GM23338 (cell line): ENCODE measurements at regions not wholly inside any gene's neighbourhood (a gene's known extent, or its start where the extent isn't known, plus 50 kb on each side); places are given as distances from the start of the nearest gene placed in this dataset. TPM values are rescaled to one million over a fixed set of nuclear protein-coding genes. Genes with fewer than 3 reads are reported as not detected.

Experiments used
- ATAC-seq: fragments of 200-7000 bp; cut with Tn5 transposase; 3 replicates; pipeline ENCODE4 v1.9.1; 2020
- DNase-seq: peaks from one replicate; pipeline ENCODE4 v3.0.0-alpha.2; 2015; ENCODE audit warnings: low spot score
- H2AFZ ChIP-seq: fragments of 200-600 bp; sonication (generic); 2 replicates; pipeline ENCODE4 v1.8.0; 2016; ENCODE audit warnings: antibody characterized with exemption, mild to moderate bottlenecking, moderate library complexity
- H3F3A ChIP-seq: fragments of 200-600 bp; sonication (generic); replicated peaks from 2 replicates; pipeline ENCODE4 v1.8.0; 2017; ENCODE audit warnings: antibody characterized with exemption, mixed run types, low read depth
- H3K27ac ChIP-seq: fragments of 200-600 bp; sonication (generic); 2 replicates; pipeline ENCODE4 v1.6.1; 2016; ENCODE audit warnings: low read depth
- H3K27me3 ChIP-seq: fragments of 200-600 bp; sonication (generic); 2 replicates; pipeline ENCODE4 v1.8.0; 2016; ENCODE audit warnings: mild to moderate bottlenecking, mixed run types, moderate library complexity; ENCODE audit not compliant: insufficient read depth
- H3K36me3 ChIP-seq: fragments of 200-600 bp; sonication (generic); 2 replicates; pipeline ENCODE4 v1.8.0; 2016; ENCODE audit warnings: mild to moderate bottlenecking; ENCODE audit not compliant: insufficient read depth
- H3K4me1 ChIP-seq: fragments of 200-600 bp; sonication (generic); 2 replicates; pipeline ENCODE4 v1.8.0; 2016; ENCODE audit warnings: mild to moderate bottlenecking, moderate library complexity; ENCODE audit not compliant: insufficient read depth
- H3K4me2 ChIP-seq: fragments of 200-600 bp; sonication (generic); 2 replicates; pipeline ENCODE4 v1.7.1; 2017; ENCODE audit warnings: mixed run types
- H3K4me3 ChIP-seq: fragments of 200-600 bp; sonication (generic); 2 replicates; pipeline ENCODE4 v1.6.1; 2016; ENCODE audit warnings: mixed run types
- H3K79me2 ChIP-seq: fragments of 200-600 bp; sonication (generic); replicated peaks from 2 replicates; pipeline ENCODE4 v1.8.0; 2017; ENCODE audit warnings: mild to moderate bottlenecking; ENCODE audit not compliant: insufficient read depth
- H3K9me2 ChIP-seq: fragments of 200-600 bp; sonication (generic); 2 replicates; pipeline ENCODE4 v1.8.0; 2017; ENCODE audit not compliant: insufficient read depth
- H4K20me1 ChIP-seq: fragments of 200-600 bp; sonication (generic); replicated peaks from 2 replicates; pipeline ENCODE4 v1.8.0; 2017; ENCODE audit warnings: mild to moderate bottlenecking; ENCODE audit not compliant: insufficient read depth
- H3K27ac Mint-ChIP-seq: 2 replicates; pipeline ENCODE4 v1.8.0; 2020; ENCODE audit warnings: inconsistent platforms, mild to moderate bottlenecking, moderate library complexity, mixed read lengths
- H3K27me3 Mint-ChIP-seq: 3 replicates; pipeline ENCODE4 v1.8.0; 2022; ENCODE audit warnings: low read depth, mild to moderate bottlenecking, moderate library complexity, mixed read lengths, inconsistent platforms; ENCODE audit not compliant: insufficient read depth, poor library complexity
- H3K36me3 Mint-ChIP-seq: 3 replicates; pipeline ENCODE4 v1.8.0; 2021; ENCODE audit warnings: low read depth, mild to moderate bottlenecking, inconsistent platforms, moderate library complexity, mixed read lengths
- H3K4me1 Mint-ChIP-seq: 3 replicates; pipeline ENCODE4 v1.8.0; 2020; ENCODE audit warnings: mild to moderate bottlenecking, inconsistent platforms, mixed read lengths
- H3K4me3 Mint-ChIP-seq: 3 replicates; pipeline ENCODE4 v1.8.0; 2021; ENCODE audit warnings: moderate library complexity, mild to moderate bottlenecking, inconsistent platforms, mixed read lengths
- H3K9me3 Mint-ChIP-seq: 3 replicates; pipeline ENCODE4 v1.8.0; 2020; ENCODE audit warnings: moderate library complexity, mild to moderate bottlenecking, inconsistent platforms, mixed read lengths
- CREB1 ChIP-seq: fragments of 250-450 bp; sonication (Bioruptor Pico); IDR thresholded peaks from 2 replicates; pipeline ENCODE4 v1.5.0; 2020; ENCODE audit warnings: low read depth, mild to moderate bottlenecking, moderate library complexity
- EZH2 ChIP-seq: fragments of 200-600 bp; sonication (generic); IDR thresholded peaks from one replicate; pipeline ENCODE4 v1.8.0; 2017; ENCODE audit warnings: antibody characterized with exemption, mild to moderate bottlenecking, low read depth; ENCODE audit not compliant: unreplicated experiment
- STAT1 ChIP-seq: IDR thresholded peaks from one replicate; pipeline ENCODE4 v1.6.1; 2016; ENCODE audit warnings: antibody characterized with exemption; ENCODE audit not compliant: unreplicated experiment
- ZNF331 ChIP-seq: fragments of 250-450 bp; sonication (Bioruptor Pico); IDR thresholded peaks from 2 replicates; pipeline ENCODE4 v1.5.0; 2020; ENCODE audit warnings: low read depth, mild to moderate bottlenecking, moderate library complexity
- small RNA-seq: library from RNA; depleted of rRNA; stranded (forward); fragments of <200 nt; gene quantifications from one replicate; pipeline ENCODE3, GENCODE V24; 2014; ENCODE audit warnings: low replicate concordance
- TF ChIP-seq, protein P1 (sequence below): IDR thresholded peaks from one replicate; pipeline ENCODE4 v1.6.1; 2018; ENCODE audit warnings: antibody characterized with exemption; ENCODE audit not compliant: unreplicated experiment
- TF ChIP-seq, protein P2 (sequence below), 2 experiments: fragments of 200-600 bp in 1 of 2; sonication (generic) in 1 of 2; conservative IDR thresholded peaks; 2 replicates each; pipeline versions ENCODE4 v1.5.1 to v1.6.1; 2016 to 2017; ENCODE audit warnings: antibody characterized with exemption in 2 of 2, low read depth in 2 of 2, mild to moderate bottlenecking in 2 of 2, moderate library complexity in 1 of 2

DNA sequence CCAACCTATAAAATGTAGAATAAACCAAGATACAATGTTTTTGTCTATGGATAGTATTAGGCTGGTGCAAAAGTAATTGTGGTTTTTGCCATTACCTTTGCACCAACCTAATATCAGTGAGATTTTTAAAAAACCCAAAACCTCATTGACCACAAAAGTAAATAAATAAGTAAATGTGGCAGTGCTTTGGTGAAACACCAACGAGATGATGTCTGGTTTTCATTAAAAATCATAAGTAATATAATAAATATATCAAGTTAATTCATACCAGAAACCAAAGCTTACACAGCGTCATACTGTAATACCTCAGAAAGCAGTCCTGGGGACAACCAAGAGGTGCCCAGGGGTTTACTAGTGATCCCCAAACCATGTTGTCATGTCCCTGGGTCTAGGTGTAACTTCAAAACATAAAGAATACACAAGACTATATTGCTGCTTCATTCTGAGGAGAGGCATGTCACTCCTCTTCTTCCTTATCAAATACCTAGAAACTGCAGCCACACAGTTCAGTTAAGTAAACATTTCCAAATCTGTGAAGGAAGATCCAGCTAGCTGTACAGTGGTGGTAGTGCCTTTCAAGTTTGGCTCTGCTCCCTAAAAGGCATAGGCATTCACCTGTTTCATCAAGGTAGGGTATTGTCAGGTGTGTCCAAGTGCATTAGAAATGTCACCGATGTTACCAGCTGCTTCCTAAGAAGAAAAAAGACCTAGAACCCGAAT is 51.6 kb upstream of the ZC3H11B start:
- Histone ChIP-seq H4K20me1 (no peaks in the 10 kb centered on the region), H3K27me3 (no peaks in the 10 kb centered on the region), H3K4me3 (no peak overlapping the region), H2AFZ (no peak overlapping the region), H3K4me1 (peaks cover 14% of the 10 kb centered on the region), H3K9me2 (0 out of 2 replicates have a peak, but pooled peaks cover 3% of the 10 kb centered on the region), H3K36me3 (no peaks in the 10 kb centered on the region), H3K4me2 (no peak overlapping the region), H3K79me2 (no peaks in the 10 kb centered on the region), H3K27ac (no peak overlapping the region), H3F3A (no peaks in the 10 kb centered on the region)
- H3K36me3 Mint-ChIP-seq = no peaks in the 10 kb centered on the region
- H3K27me3 Mint-ChIP-seq = peaks cover 4% of the 10 kb centered on the region
- H3K9me3 Mint-ChIP-seq = no peaks in the 10 kb centered on the region
- DNase-seq (no peak), ATAC-seq (no peak)
- H3K4me3 Mint-ChIP-seq = no peak overlapping the region
- TF ChIP-seq ZNF331 (CRISPR knock-in tag) (no peak), EZH2 (no peak), CREB1 (no peak), STAT1 (no peak)
- TF ChIP-seq, protein P1, sequence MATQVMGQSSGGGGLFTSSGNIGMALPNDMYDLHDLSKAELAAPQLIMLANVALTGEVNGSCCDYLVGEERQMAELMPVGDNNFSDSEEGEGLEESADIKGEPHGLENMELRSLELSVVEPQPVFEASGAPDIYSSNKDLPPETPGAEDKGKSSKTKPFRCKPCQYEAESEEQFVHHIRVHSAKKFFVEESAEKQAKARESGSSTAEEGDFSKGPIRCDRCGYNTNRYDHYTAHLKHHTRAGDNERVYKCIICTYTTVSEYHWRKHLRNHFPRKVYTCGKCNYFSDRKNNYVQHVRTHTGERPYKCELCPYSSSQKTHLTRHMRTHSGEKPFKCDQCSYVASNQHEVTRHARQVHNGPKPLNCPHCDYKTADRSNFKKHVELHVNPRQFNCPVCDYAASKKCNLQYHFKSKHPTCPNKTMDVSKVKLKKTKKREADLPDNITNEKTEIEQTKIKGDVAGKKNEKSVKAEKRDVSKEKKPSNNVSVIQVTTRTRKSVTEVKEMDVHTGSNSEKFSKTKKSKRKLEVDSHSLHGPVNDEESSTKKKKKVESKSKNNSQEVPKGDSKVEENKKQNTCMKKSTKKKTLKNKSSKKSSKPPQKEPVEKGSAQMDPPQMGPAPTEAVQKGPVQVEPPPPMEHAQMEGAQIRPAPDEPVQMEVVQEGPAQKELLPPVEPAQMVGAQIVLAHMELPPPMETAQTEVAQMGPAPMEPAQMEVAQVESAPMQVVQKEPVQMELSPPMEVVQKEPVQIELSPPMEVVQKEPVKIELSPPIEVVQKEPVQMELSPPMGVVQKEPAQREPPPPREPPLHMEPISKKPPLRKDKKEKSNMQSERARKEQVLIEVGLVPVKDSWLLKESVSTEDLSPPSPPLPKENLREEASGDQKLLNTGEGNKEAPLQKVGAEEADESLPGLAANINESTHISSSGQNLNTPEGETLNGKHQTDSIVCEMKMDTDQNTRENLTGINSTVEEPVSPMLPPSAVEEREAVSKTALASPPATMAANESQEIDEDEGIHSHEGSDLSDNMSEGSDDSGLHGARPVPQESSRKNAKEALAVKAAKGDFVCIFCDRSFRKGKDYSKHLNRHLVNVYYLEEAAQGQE = no peak
- TF ChIP-seq, protein P2, sequence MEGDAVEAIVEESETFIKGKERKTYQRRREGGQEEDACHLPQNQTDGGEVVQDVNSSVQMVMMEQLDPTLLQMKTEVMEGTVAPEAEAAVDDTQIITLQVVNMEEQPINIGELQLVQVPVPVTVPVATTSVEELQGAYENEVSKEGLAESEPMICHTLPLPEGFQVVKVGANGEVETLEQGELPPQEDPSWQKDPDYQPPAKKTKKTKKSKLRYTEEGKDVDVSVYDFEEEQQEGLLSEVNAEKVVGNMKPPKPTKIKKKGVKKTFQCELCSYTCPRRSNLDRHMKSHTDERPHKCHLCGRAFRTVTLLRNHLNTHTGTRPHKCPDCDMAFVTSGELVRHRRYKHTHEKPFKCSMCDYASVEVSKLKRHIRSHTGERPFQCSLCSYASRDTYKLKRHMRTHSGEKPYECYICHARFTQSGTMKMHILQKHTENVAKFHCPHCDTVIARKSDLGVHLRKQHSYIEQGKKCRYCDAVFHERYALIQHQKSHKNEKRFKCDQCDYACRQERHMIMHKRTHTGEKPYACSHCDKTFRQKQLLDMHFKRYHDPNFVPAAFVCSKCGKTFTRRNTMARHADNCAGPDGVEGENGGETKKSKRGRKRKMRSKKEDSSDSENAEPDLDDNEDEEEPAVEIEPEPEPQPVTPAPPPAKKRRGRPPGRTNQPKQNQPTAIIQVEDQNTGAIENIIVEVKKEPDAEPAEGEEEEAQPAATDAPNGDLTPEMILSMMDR (conservative IDR thresholded peaks at IDR 0.05; ENCODE audit: low read depth in 2 of 2) = no peak
- H3K27ac Mint-ChIP-seq = no peak overlapping the region
- peaks cover 17% of the 10 kb centered on the region for H3K4me1 Mint-ChIP-seq

Small RNA genes lying in the stretch of these regions (small RNA-seq; reads per million reads assigned to genes)
- not detected for gene RNA5SP76
